GM19025 (cell line): ENCODE measurements at regions not wholly inside any gene's neighbourhood (a gene's known extent, or its start where the extent isn't known, plus 50 kb on each side); places are given as distances from the start of the nearest gene placed in this dataset.
"Not testable (repeated sequence)": the region's sequence is repeated elsewhere in the genome, so short reads cannot be mapped to it uniquely, and the experiment has no call there.

Experiments
- ATAC-seq: cut with Tn5 transposase; IDR thresholded peaks from one replicate; pipeline ENCODE4 v1.9.1; 2021; ENCODE audit warnings: mild to moderate bottlenecking, low read depth, moderate library complexity; ENCODE audit not compliant: unreplicated experiment

DNA sequence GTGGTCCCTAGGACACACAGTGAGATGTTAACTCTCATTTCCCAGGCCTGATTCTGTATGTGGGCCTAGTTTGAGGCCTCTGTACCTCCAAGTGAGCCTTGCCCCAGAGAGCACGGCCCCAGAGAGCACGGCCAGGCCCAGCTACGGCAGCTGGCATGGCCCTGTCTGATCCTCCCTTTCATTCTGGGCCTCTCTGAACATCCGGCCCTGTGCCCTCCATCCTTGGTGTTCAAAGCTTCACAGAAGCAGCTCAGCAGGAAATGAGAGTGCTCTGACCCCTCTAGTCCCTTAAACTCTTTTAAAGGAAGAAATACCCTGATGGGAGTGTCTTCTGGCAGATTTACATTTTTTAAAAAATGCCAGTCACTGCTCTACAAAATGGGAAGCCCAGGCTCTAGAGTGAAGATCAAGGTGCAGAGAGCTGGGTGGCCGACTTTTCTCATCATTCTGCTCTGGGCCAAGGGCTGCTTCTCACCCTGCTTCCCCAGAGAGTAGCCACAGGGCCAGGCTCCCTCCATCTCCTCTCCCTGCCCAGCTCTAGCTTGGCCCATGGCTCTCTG, 171.9 kb downstream of the RPS24 start:
- no peak for ATAC-seq

DNA sequence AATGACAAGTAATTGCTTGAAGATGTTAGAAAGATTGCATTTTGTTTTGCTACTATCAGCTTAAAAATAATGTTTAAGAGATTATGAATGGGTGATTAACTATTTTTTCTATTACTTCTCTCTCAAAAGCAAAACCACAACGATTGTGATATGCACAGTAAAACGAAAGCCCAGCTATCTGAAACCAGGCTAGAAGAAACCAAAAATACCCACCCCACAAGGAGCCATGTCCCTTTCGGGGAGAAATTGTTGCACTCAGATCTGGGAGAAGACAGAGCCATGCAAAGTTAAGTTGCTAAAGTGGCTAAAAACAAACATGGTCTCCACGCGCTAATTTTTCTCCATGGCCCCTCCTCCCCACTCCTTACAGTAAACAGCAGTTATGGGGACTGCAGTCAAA, 173.6 kb downstream of the RPS24 start:
- no peak for ATAC-seq

GRCh38 chr10:78207776-78208175, 174.1 kb downstream of the RPS24 start:
- no peak for ATAC-seq

GRCh38 chr10:78209970-78210369, 176.3 kb downstream of the RPS24 start:
- ATAC-seq, result no peak

DNA sequence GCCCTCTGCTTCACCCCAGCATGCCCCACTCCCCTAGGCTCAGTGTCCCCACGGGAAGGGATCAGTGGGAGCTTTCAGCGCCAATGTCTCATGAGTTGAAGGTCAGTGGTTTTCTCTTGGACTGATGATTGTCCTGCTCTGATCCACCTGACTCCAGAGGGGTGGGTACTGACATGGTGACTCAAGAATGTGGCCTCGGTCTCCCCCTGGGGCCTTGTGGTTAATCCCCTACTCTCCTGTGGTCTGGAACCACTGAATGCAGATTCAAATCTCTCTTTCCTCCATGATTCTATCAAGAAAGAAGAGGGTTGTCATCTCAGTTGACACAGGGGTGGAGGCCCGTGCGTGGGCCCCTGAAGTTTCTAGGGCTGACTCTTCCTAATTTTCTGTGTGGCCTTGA, 176.9 kb downstream of the RPS24 start:
- ATAC-seq, result no peak

DNA sequence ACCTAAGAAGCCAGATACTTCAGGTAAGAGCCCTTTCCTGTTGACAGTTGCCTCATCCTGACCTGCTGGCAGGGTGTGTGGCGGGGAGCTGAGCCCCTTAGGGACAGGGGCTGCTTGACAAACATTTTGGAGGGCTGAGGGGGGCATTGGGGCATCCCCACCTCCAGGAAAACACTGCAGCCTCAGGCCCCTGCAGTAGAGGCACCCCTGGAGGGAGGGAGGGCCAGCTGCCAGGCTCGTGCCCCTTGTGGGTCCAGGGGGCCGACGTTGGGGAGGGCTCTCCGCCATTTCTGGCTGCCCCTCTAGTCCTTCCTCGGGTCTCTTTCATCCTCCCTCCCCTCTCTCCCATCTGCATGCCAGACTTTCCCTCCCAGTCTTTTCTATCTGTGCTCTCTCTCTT, 177.3 kb downstream of the RPS24 start:
- ATAC-seq, result no peak

GRCh38 chr10:78211561-78212051, 177.9 kb downstream of the RPS24 start:
- ATAC-seq, result no peak

DNA sequence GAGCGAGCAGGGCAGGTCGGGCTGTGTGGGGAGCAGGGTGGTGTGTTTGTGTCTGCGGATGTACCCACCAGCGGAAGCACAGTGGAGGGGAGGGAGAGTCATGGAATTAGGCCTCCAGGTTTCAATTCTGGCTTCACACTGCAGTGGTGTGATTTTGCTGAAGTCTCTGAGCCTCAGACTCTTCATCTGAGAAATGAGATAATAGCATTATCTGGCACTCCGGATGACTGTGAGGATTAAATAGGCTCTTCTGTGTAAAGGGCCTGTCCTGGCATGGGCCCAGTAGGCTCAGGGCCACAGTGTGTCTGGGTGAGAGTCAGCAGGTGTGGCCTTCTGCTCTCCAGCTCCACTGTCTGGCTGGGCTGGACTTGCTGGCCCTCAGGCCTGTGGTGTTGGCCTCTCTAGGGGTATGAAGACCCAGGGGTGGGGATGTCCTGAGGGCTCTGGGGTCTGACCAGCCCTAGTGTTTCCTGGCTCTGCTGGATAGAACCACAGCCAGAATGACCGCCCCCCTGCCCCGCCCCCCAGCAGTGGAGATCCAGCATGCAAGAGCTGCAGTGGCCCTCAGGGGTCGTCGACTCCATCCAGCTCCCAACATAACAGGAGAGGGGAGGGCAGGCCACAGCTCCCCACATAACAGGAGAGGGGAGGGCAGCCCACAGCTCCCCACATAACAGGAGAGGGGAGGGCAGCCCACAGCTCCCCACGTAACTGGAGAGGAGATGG, 178.6 kb downstream of the RPS24 start:
- ATAC-seq, result no peak

- ATAC-seq, result no peak
These were observed 179.1 kb downstream of the RPS24 start for GRCh38 chr10:78212786-78213175.

DNA sequence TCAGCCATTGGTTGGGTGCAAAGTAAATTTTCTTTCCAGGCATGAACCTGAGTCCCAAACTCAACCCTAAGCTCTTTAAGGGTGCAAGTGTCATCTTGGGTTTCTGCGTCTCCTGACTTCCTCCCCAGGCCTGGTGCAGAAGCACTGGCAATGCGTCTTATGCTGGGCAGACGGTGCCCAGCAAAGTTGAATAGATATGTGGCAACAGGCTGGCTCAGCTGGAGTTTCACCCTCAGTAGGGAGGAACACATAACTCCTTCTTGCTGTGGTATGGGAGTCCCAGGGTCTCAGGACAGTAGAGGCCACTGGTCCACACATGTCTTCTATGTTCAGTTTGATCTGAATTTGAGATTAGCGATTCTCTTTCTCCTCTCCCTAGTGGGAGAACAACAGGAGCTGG, 181.3 kb downstream of the RPS24 start:
- ATAC-seq, result no peak

DNA sequence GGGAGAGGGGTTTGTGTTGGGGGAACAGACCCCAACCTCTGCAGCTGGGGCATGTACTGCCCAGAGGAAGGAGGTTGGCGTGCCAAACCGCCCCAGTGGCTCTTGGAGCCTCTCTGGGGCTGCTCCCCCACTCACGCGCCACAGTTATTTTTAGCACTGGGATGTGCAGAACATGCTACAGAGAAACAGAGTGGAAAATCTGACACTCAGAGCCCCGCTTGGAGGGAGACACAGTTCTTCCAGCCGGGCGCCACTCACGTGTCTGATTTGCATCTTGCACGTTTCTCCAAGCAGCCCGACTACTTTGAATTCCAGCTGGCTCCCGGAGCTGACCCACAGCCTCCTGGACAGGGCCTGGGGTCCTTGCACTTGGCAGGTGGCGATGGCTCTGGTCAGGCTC, 182.0 kb downstream of the RPS24 start:
- no peak for ATAC-seq

DNA sequence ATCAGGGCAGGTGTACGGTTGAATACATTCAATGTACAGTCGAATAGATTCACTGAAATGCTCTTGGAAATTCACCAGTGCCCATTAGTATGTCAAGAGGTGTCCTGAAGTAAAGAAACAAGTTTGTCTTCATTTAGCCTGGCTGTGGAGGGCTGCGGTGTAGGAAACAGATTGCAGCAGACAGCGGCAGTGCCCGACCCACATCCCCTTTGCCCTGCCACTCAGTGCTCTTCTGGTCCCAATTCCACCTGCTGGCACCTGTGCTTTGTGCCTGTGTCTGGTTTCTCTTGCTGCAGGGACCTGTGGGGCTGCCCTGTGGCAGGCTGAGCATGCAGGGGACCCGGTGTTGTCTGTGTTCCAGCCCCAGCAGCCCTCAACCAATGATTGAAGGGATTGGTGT, 183.7 kb downstream of the RPS24 start:
- no peak for ATAC-seq

DNA sequence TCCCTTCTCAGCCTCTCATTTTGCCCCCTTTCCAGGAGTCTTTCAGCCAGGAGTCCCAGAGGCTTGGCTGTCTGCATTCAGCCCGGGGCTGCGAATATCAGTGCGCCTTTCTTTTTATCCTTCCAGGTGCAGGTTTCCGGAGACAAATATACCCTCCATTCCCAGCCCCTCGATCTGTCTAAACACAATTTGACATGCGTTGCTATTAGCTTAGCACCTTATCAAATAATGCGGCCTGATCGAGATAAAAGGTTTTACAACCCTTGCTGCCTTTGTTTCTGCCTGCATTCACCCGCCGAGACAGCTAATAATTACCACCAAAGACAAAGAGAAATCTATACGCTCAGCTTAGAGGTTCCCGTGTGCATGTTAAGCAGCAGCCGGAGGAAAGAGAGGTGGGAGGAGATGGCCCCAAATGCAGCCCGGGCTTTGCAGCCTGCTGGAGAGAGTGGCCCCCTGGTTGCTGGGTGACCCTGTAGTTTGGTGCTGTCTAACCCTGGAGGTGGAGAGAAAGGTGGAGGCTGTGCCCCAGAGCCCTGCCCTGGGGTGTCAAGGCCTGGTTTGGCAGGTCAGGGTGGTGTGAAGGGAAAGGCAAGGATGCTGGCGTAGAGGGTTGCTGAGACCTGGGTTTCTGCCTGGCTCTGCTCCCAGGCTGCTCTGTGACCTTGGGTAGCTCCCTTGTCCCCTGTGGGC, 185.3 kb downstream of the RPS24 start:
- ATAC-seq, result no peak

DNA sequence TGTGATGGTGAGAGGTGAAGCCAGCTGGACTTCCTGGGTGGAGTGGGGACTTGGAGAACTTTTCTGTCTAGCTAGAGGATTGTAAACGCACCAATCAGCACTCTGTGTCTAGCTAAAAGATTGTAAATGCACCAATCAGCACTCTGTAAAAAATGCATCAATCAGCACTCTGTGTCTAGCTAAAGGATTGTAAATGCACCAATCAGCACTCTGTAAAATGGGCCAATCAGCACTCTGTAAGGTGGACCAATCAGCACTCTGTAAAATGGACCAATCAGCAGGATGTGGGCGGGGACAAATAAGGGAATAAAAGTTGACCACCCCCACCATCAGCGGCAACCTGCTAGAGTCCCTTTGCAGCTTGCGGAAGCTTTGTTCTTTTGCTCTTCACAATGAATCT, 185.9 kb downstream of the RPS24 start:
- not testable (repeated sequence) for ATAC-seq

DNA sequence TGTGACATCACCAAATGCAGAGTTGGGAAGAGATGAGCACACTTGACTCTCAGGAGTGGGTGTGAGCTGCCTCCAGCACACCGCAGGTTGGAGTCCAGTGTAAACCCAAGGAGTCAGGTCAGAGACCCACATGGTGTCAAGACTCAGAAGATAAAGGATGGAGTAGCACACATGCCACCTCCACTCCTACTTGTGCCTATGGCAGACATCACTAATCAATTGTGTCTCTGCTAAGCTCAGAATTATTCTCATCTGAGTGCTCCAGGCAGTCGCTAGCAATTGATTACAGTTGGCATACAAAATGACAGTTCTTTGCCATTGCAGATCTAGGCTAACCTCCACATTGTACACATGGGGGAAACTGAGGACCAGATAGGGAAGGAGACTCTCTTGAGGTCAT, 187.1 kb downstream of the RPS24 start:
- no peak for ATAC-seq

DNA sequence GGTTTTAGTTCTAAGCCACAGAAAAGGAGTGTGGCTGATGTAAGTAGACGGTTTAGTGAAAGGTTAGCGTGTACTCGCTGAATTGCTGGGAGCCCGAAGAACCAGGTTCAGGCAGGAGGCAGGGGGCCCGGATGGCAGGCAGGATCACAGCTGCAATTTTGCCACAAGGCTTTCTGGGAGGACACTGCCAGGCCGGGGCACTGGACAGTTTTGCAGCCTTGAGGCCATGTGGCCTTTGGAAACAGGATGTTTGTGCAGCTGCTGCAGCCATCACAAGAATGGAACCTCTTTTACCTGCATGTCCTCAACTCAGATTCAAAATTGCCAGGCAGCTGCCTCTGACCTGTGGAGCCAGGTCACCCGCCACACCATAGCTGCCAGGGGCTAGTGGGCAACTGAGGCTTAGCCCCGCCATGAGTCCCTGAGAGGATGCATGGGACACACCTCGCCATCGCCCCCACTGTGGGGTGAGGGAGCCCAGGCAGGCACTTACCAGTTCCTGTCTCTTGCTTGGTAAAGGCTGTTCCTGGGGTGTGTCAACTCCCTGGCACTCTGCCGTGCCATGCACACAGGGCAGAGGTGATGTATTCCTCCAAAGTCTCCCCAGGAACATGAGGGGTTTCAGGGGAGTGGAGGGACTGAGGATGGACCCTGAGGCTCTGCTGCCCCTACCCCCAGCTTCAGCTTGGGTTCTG, 188.6 kb downstream of the RPS24 start:
- ATAC-seq, result no peak

GRCh38 chr10:78223088-78223487, 189.4 kb downstream of the RPS24 start:
- no peak for ATAC-seq

DNA sequence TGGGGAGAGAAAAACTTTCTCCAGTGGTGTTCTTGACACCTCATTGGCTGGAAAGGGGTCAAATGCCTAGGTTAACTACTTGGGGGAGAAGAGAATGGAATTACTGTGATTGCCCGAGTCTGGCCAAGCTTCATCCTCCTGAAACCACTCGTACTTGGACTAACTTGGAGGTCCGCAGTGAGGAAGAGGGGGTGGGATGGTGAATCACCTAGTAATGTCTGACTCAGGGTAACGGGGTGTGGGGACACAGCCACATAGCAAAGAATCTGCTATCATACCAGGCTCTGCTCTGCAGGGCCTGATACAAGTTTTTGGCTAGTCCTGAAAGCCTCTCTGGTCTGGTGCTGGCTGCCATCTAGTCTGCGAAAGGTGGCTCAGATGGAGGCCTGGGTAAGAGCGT, 190.9 kb downstream of the RPS24 start:
- ATAC-seq, result no peak

- no peak for ATAC-seq
These were observed 191.9 kb downstream of the RPS24 start for GRCh38 chr10:78225594-78225993.

DNA sequence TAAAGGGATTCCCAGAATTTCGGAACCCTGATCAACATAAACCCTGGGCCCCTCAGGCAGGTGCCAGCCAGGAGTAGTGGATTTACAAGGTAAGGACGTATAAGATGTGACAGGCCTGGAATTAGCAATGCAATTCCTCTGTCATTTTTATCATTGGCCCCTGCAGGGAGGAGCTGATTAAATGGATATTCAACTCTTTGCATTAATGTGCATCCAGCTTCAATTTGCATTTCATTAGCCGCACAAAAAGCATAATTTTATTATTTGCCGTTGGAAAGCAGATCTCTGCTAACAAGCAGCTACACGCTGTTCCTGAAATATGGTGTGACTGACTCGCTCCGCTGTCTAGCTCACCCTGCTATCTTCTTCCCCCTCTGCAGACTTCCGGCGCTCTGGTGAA, 195.8 kb downstream of the RPS24 start:
- no peak for ATAC-seq

DNA sequence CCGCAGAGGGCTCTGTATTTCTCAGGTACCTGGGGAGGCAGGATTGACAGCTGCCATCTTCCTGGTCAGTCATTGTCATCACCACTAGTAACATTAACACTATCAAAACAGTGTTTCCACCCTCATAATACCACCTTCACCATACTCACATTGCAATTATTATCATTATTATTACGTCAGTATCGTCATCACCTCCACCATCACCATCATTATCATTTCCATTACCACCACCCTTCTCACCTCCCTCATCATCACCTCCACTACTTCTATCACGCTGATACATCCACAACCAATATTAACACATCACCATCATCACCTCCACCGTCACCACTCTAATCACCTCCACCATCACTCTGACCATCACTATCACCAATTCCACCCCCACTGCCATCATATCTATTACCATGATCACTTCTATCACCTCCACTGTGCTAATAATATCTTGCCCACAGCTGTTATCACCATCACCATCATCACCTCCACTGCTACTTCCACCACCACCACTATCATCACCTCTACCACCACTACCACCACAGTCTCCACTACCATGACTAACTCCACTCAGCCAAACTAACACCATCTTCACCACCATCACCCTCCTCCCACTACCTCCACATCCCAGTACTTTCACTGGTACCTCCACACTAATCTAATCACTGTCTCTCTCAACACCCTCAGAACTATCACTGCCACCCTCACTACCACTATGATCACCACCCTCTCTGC, 196.4 kb downstream of the RPS24 start:
- ATAC-seq, result no peak
